ENCODE measurements at regions not wholly inside any gene's neighbourhood (a gene's known extent, or its start where the extent isn't known, plus 50 kb on each side); places are given as distances from the start of the nearest gene placed in this dataset.

- 29 to 31% methylated on average over 6 of the region's 6 CpGs for whole genome bisulfite sequencing, 2 donors
- H3K27me3 ChIP-seq = no peaks in the 10 kb centered on the region
- DNase-seq (no peak), ATAC-seq (no peak)
- H3K4me1 ChIP-seq = no peaks in the 10 kb centered on the region
- H3K36me3 ChIP-seq (replicated peaks in 1 of 2; ENCODE audit: insufficient read depth in 1 of 2, low read depth in 2 of 2) = no peaks in the 10 kb centered on the region
- H3K4me3 ChIP-seq = no peak overlapping the region
- intact Hi-C loops (cut with DNase I) = no loop called here
- TF ChIP-seq CTCF (IDR thresholded peaks at IDR 0.05) (no peak), POLR2A (IDR thresholded peaks at IDR 0.05) (no peak)
- no peaks in the 10 kb centered on the region for H3K9me3 ChIP-seq
- no peak overlapping the region for H3K27ac ChIP-seq
Observed at GRCh38 chr6:91751526-91751925, 1164.7 kb upstream of the MAP3K7 start.

- H3K4me3 ChIP-seq = no peak overlapping the region
- no peaks in the 10 kb centered on the region for H3K9me3 ChIP-seq
- intact Hi-C loops (cut with DNase I) = no loop called here
- H3K4me1 ChIP-seq = no peaks in the 10 kb centered on the region
- 17 to 20% methylated on average over 3 of the region's 3 CpGs for WGBS, 2 donors
- H3K27ac ChIP-seq = no peak overlapping the region
- ATAC-seq = no peak
- H3K27me3 ChIP-seq = no peaks in the 10 kb centered on the region
- no peak for TF ChIP-seq CTCF (IDR thresholded peaks at IDR 0.05)
- no peak for TF ChIP-seq POLR2A (IDR thresholded peaks at IDR 0.05)
- H3K36me3 ChIP-seq (replicated peaks in 1 of 2; ENCODE audit: insufficient read depth in 1 of 2, low read depth in 2 of 2) = no peaks in the 10 kb centered on the region
- no peak for DNase-seq
Observed at GRCh38 chr6:91744566-91744965, 1157.7 kb upstream of the MAP3K7 start.

- Histone ChIP-seq H3K4me3 (no peak overlapping the region), H3K27me3 (no peaks in the 10 kb centered on the region), H3K36me3 (replicated peaks in 1 of 2; ENCODE audit: insufficient read depth in 1 of 2, low read depth in 2 of 2) (no peaks in the 10 kb centered on the region), H3K4me1 (no peaks in the 10 kb centered on the region), H3K9me3 (no peaks in the 10 kb centered on the region), H3K27ac (no peak overlapping the region)
- no peak for ATAC-seq
- no peak for DNase-seq
- intact Hi-C loops (cut with DNase I) = no loop called here
- WGBS, 2 donors = 23 to 25% methylated on average over 2 of the region's 2 CpGs
- no peak for TF ChIP-seq POLR2A (IDR thresholded peaks at IDR 0.05)
- TF ChIP-seq CTCF (IDR thresholded peaks at IDR 0.05) = no peak
Observed at GRCh38 chr6:91743756-91744155, 1156.9 kb upstream of the MAP3K7 start.

- no peaks in the 10 kb centered on the region for H3K27me3 ChIP-seq
- ATAC-seq = no peak
- no peaks in the 10 kb centered on the region for H3K9me3 ChIP-seq
- intact Hi-C loops (cut with DNase I) = no loop called here
- H3K4me1 ChIP-seq = no peaks in the 10 kb centered on the region
- H3K27ac ChIP-seq = no peak overlapping the region
- H3K36me3 ChIP-seq (replicated peaks in 1 of 2; ENCODE audit: insufficient read depth in 1 of 2, low read depth in 2 of 2) = no peaks in the 10 kb centered on the region
- no peak for DNase-seq
- no peak overlapping the region for H3K4me3 ChIP-seq
- TF ChIP-seq CTCF (IDR thresholded peaks at IDR 0.05) (no peak), POLR2A (IDR thresholded peaks at IDR 0.05) (no peak)
Observed at GRCh38 chr6:91731939-91732338, 1145.1 kb upstream of the MAP3K7 start.

GRCh38 chr6:91730710-91731109, 1143.8 kb upstream of the MAP3K7 start:
- Histone ChIP-seq H3K4me3 (no peak overlapping the region), H3K27me3 (no peaks in the 10 kb centered on the region), H3K36me3 (replicated peaks in 1 of 2; ENCODE audit: insufficient read depth in 1 of 2, low read depth in 2 of 2) (no peaks in the 10 kb centered on the region), H3K4me1 (no peaks in the 10 kb centered on the region), H3K27ac (no peak overlapping the region), H3K9me3 (no peaks in the 10 kb centered on the region)
- intact Hi-C loops (cut with DNase I) = no loop called here
- ATAC-seq (no peak), DNase-seq (no peak)
- 74 to 85% methylated on average over 2 of the region's 2 CpGs for WGBS, 2 donors
- TF ChIP-seq POLR2A (IDR thresholded peaks at IDR 0.05) (no peak), CTCF (IDR thresholded peaks at IDR 0.05) (no peak)

All from body of pancreas (tissue), 4 donors.